Ectodermal cell (in vitro differentiated cells): ENCODE measurements at regions not wholly inside any gene's neighbourhood (a gene's known extent, or its start where the extent isn't known, plus 50 kb on each side); places are given as distances from the start of the nearest gene placed in this dataset.

ENCODE experiments used
- H3K27ac ChIP-seq: 2 replicates; pipeline ENCODE4 v1.7.0; 2013; ENCODE audit warnings: mild to moderate bottlenecking, low read depth, low read length; ENCODE audit not compliant: insufficient read depth, poor library complexity, severe bottlenecking
- H3K27me3 ChIP-seq: 2 replicates; pipeline ENCODE4 v1.7.0; 2013; ENCODE audit warnings: mild to moderate bottlenecking, low read length; ENCODE audit not compliant: insufficient read depth, control insufficient read depth, poor library complexity, severe bottlenecking
- H3K36me3 ChIP-seq: one replicate; pipeline ENCODE4 v1.7.0; 2013; ENCODE audit warnings: low read length; ENCODE audit not compliant: control insufficient read depth, insufficient read depth
- H3K4me1 ChIP-seq: one replicate; pipeline ENCODE4 v1.7.0; 2013; ENCODE audit warnings: low read length; ENCODE audit not compliant: control insufficient read depth, insufficient read depth
- H3K4me3 ChIP-seq: 2 replicates; pipeline ENCODE4 v1.7.0; 2013; ENCODE audit warnings: low read depth, low read length, control low read depth; ENCODE audit not compliant: insufficient read depth
- H3K9me3 ChIP-seq: 2 replicates; pipeline ENCODE4 v1.7.0; 2013; ENCODE audit warnings: mild to moderate bottlenecking, low read length, moderate library complexity; ENCODE audit not compliant: control insufficient read depth
- WGBS, 2 experiments: methylation state at CpG; one replicate each; pipeline ENCODE4 v1.1.7; 2013; ENCODE audit warnings: missing lambda C conversion rate in 2 of 2; 5-methylcytosine and 5-hydroxymethylcytosine counted together

DNA sequence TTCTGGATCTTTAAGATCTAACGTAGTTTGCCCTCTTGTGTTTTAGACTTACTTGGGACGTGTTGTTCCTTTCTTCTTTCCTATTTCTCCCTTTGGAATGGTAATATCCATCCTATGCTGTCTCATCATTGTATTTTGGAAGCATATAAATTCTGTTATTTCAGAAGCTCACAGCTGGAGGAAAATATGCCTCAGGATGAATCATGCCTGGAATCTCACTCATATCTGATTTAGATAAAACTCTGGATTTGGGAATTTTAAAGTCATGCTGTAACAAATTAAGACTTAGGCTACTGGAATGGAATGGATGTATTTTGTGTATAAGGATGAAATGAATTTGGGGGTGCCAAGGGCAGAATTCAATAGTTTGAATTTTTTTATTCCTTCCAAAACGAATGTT, 245.2 kb upstream of the GULP1 start:
- Histone ChIP-seq H3K27ac (no peak overlapping the region), H3K4me1 (no peaks in the 10 kb centered on the region), H3K36me3 (no peaks in the 10 kb centered on the region), H3K27me3 (no peaks in the 10 kb centered on the region), H3K4me3 (no peak overlapping the region), H3K9me3 (no peaks in the 10 kb centered on the region)
- WGBS, 2 experiments = 90 to 100% methylated on average over 3 of the region's 3 CpGs

DNA sequence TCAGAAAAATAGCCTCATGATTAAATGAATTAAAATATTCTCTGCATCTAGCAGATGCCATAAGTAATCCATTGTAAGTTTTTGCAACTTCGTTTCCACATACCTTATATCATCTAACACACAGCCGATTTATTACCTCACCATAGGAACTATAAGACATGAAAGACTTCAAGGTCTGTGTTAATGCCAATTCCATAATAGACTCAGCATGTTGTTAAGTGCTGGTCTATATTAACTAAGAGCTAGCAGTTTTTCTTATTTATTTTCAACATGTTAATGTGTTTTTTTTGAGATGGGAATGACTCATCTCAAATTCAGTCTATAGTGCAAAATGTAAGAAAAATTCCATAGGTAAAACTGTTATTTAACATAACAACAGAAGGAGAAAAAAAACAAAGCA, 243.9 kb upstream of the GULP1 start:
- H3K4me1 ChIP-seq = no peaks in the 10 kb centered on the region
- H3K9me3 ChIP-seq = no peaks in the 10 kb centered on the region
- H3K36me3 ChIP-seq = no peaks in the 10 kb centered on the region
- no peaks in the 10 kb centered on the region for H3K27me3 ChIP-seq
- H3K27ac ChIP-seq = no peak overlapping the region
- H3K4me3 ChIP-seq = no peak overlapping the region
- WGBS, 2 experiments = 86 to 96% methylated on average over 2 of the region's 2 CpGs

DNA sequence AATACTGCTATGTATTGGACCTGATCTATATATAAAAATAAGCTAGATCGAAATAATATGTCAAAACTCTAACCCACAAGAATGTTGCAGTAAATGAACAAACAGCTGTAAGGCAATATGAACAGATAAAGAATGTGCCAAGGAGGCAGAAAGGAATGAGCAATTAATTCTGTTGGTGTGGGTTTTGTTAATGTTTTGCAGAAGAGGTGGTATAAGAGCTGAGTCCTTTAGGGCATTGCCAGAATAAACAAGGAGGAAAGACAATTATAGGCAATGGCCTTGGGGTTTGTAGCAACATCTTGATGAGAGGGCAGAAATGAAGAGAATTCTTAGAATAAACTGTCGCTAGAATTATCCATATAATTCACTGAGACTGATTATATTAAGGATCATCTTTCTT, 240.9 kb upstream of the GULP1 start:
- H3K9me3 ChIP-seq = no peaks in the 10 kb centered on the region
- no peak overlapping the region for H3K27ac ChIP-seq
- H3K27me3 ChIP-seq = no peaks in the 10 kb centered on the region
- no peaks in the 10 kb centered on the region for H3K4me1 ChIP-seq
- no peak overlapping the region for H3K4me3 ChIP-seq
- WGBS, 2 experiments = 100% methylated on average over 2 of the region's 2 CpGs; no CpG with 5 or more reads in 1 of the 2 experiments
- no peaks in the 10 kb centered on the region for H3K36me3 ChIP-seq

DNA sequence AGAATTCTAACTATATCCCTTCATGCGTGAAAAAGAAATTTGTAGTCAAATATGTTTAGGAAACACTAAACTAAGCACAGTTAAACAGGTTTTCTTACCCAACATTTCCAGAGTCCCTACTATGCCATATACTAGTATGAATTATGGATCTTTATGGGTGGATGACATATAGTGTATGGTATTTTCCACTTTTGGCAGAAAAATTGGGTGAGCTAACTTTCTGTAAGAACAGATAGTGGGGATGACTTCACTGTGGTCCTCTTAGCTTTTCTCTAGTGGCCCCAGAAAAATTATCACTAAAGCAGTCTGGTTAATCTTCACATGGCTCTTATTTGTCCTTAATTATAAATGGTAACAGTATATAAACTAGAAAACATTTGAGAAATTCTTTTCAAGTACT, 240.0 kb upstream of the GULP1 start:
- Histone ChIP-seq H3K9me3 (no peaks in the 10 kb centered on the region), H3K27me3 (no peaks in the 10 kb centered on the region), H3K4me1 (no peaks in the 10 kb centered on the region), H3K27ac (no peak overlapping the region), H3K36me3 (no peaks in the 10 kb centered on the region), H3K4me3 (no peak overlapping the region)
- WGBS, 2 experiments = no CpG with 5 or more reads among the region's 1 CpG

GRCh38 chr2:188065386-188065785, 226.3 kb upstream of the GULP1 start:
- H3K9me3 ChIP-seq = no peaks in the 10 kb centered on the region
- 85 to 88% methylated on average over 3 to 6 of the region's 6 CpGs for WGBS, 2 experiments

DNA sequence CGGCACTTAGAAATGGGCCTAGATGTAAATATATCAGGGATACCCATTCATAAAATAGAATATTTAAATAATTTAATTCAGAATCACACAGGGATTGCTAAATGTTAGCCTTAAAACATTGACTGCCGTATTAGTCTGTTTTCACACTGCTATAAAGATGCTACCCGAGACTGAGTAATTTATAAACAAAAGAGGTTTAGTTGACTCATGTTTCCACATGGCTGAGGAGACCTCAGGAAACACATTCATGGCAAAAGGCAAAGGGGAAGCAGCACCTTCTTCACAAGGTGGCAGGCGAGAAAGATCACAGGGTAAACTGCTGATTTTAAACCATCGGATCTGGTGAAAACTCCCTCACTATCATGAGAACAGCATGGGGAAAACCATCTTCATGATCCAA, 223.6 kb upstream of the GULP1 start:
- Histone ChIP-seq H3K27ac (no peak overlapping the region), H3K4me3 (no peak overlapping the region), H3K9me3 (no peaks in the 10 kb centered on the region), H3K36me3 (no peaks in the 10 kb centered on the region), H3K27me3 (no peaks in the 10 kb centered on the region), H3K4me1 (no peaks in the 10 kb centered on the region)
- WGBS, 2 experiments = 66 to 74% methylated on average over 4 to 5 of the region's 5 CpGs

More at GRCh38 chr2:188065386-188065785, 226.3 kb upstream of the GULP1 start:
- H3K36me3 ChIP-seq = no peaks in the 10 kb centered on the region
- H3K27ac ChIP-seq = no peak overlapping the region
- no peaks in the 10 kb centered on the region for H3K27me3 ChIP-seq
- H3K4me1 ChIP-seq = no peaks in the 10 kb centered on the region
- H3K4me3 ChIP-seq = no peak overlapping the region

- Histone ChIP-seq H3K4me3 (no peak overlapping the region), H3K4me1 (no peaks in the 10 kb centered on the region), H3K36me3 (no peaks in the 10 kb centered on the region), H3K9me3 (no peaks in the 10 kb centered on the region), H3K27ac (no peak overlapping the region), H3K27me3 (no peaks in the 10 kb centered on the region)
- WGBS, 2 experiments = 93% methylated on average over 2 of the region's 2 CpGs; no CpG with 5 or more reads in 1 of the 2 experiments
Observed at GRCh38 chr2:188076149-188077056, 215.3 kb upstream of the GULP1 start.

- H3K27me3 ChIP-seq = no peaks in the 10 kb centered on the region
- no peaks in the 10 kb centered on the region for H3K4me1 ChIP-seq
- H3K4me3 ChIP-seq = no peak overlapping the region
- H3K36me3 ChIP-seq = no peaks in the 10 kb centered on the region
- no peak overlapping the region for H3K27ac ChIP-seq
- H3K9me3 ChIP-seq = no peaks in the 10 kb centered on the region
Observed at GRCh38 chr2:188077757-188078156, 213.9 kb upstream of the GULP1 start.

DNA sequence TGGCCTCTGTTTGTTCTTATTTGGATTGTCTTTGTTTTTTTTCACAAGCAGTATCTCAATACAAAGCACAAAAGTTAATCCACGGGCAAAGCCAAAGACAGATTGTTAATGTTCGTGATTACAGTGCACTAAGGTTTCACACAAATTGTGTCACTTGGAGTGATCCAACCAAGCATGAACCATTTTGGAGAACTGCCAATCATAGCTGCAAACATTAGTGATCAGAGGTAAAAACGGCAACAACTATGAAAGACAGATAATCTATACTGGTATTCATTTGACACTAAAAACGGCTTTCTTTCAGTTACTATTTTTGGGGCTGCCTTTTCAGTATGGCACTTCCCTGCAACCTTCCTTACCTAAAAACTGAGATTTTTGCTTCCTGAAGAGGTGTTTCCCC, 213.1 kb upstream of the GULP1 start:
- H3K9me3 ChIP-seq = no peaks in the 10 kb centered on the region
- WGBS, 2 experiments = 95 to 96% methylated on average over 4 of the region's 4 CpGs
- H3K4me1 ChIP-seq = no peaks in the 10 kb centered on the region
- H3K4me3 ChIP-seq = no peak overlapping the region
- H3K27me3 ChIP-seq = no peaks in the 10 kb centered on the region
- no peaks in the 10 kb centered on the region for H3K36me3 ChIP-seq
- H3K27ac ChIP-seq = no peak overlapping the region

GRCh38 chr2:188079196-188079595, 212.5 kb upstream of the GULP1 start:
- H3K4me1 ChIP-seq = no peaks in the 10 kb centered on the region
- H3K9me3 ChIP-seq = no peaks in the 10 kb centered on the region
- no peaks in the 10 kb centered on the region for H3K36me3 ChIP-seq
- no peak overlapping the region for H3K4me3 ChIP-seq
- H3K27me3 ChIP-seq = no peaks in the 10 kb centered on the region
- 84 to 100% methylated on average over 1 of the region's 1 CpG for WGBS, 2 experiments
- no peak overlapping the region for H3K27ac ChIP-seq
